ENCODE measurements at regions not wholly inside any gene's neighbourhood (a gene's known extent, or its start where the extent isn't known, plus 50 kb on each side); places are given as distances from the start of the nearest gene placed in this dataset.
"Not testable (repeated sequence)": the region's sequence is repeated elsewhere in the genome, so short reads cannot be mapped to it uniquely, and the experiment has no call there.

- no peaks in the 10 kb centered on the region for H3K36me3 Mint-ChIP-seq
- no peaks in the 10 kb centered on the region for H3K4me1 Mint-ChIP-seq
- H3K27ac Mint-ChIP-seq: no peak overlapping the region
- no peak overlapping the region for H3K4me3 Mint-ChIP-seq
- no peak for DNase-seq
- no peaks in the 10 kb centered on the region for H3K9me3 Mint-ChIP-seq
- peaks cover 0 to 2% (median 0%) of the 10 kb centered on the region in 3 donors for H3K27me3 Mint-ChIP-seq (ENCODE audit: low read depth in 3 of 3)
Measured at GRCh38 chr18:1011349-1011748, 106.7 kb downstream of the ADCYAP1 start.

GRCh38 chr18:1012775-1013174, 108.1 kb downstream of the ADCYAP1 start:
- no peak overlapping the region for H3K4me3 Mint-ChIP-seq
- peaks cover 0 to 2% (median 2%) of the 10 kb centered on the region in 3 donors for H3K27me3 Mint-ChIP-seq (ENCODE audit: low read depth in 3 of 3)
- H3K9me3 Mint-ChIP-seq: no peaks in the 10 kb centered on the region
- H3K4me1 Mint-ChIP-seq: no peaks in the 10 kb centered on the region
- DNase-seq: no peak
- no peaks in the 10 kb centered on the region for H3K36me3 Mint-ChIP-seq
- H3K27ac Mint-ChIP-seq: no peak overlapping the region

- no peak overlapping the region for H3K4me3 Mint-ChIP-seq
- H3K4me1 Mint-ChIP-seq: no peaks in the 10 kb centered on the region
- peaks cover 0 to 2% (median 2%) of the 10 kb centered on the region in 3 donors for H3K27me3 Mint-ChIP-seq (ENCODE audit: low read depth in 3 of 3)
Measured at GRCh38 chr18:1013951-1014350, 109.3 kb downstream of the ADCYAP1 start.

GRCh38 chr18:1014509-1014908, 109.8 kb downstream of the ADCYAP1 start:
- Mint-ChIP-seq H3K27ac (no peak overlapping the region), H3K36me3 (no peaks in the 10 kb centered on the region), H3K4me3 (no peak overlapping the region), H3K9me3 (no peaks in the 10 kb centered on the region), H3K4me1 (no peaks in the 10 kb centered on the region), H3K27me3 (ENCODE audit: low read depth in 3 of 3) (peaks cover 0 to 2% (median 2%) of the 10 kb centered on the region in 3 donors)
- no peak for DNase-seq

More at GRCh38 chr18:1013951-1014350, 109.3 kb downstream of the ADCYAP1 start:
- H3K9me3 Mint-ChIP-seq: no peaks in the 10 kb centered on the region
- no peaks in the 10 kb centered on the region for H3K36me3 Mint-ChIP-seq
- no peak overlapping the region for H3K27ac Mint-ChIP-seq
- no peak for DNase-seq

- no peak for DNase-seq
- Mint-ChIP-seq H3K36me3 (no peaks in the 10 kb centered on the region), H3K27me3 (ENCODE audit: low read depth in 3 of 3) (peaks cover 0 to 2% (median 2%) of the 10 kb centered on the region in 3 donors), H3K4me3 (no peak overlapping the region), H3K9me3 (no peaks in the 10 kb centered on the region), H3K27ac (no peak overlapping the region), H3K4me1 (no peaks in the 10 kb centered on the region)
Measured at GRCh38 chr18:1014951-1015624, 110.4 kb downstream of the ADCYAP1 start.

- DNase-seq: no peak
- no peaks in the 10 kb centered on the region for H3K4me1 Mint-ChIP-seq
- no peaks in the 10 kb centered on the region for H3K36me3 Mint-ChIP-seq
- no peaks in the 10 kb centered on the region for H3K9me3 Mint-ChIP-seq
- H3K27ac Mint-ChIP-seq: no peak overlapping the region
- peaks cover 0 to 2% (median 2%) of the 10 kb centered on the region in 3 donors for H3K27me3 Mint-ChIP-seq (ENCODE audit: low read depth in 3 of 3)
- H3K4me3 Mint-ChIP-seq: no peak overlapping the region
Measured at GRCh38 chr18:1015777-1016176, 111.1 kb downstream of the ADCYAP1 start.

- peaks cover 0 to 2% (median 2%) of the 10 kb centered on the region in 3 donors for H3K27me3 Mint-ChIP-seq (ENCODE audit: low read depth in 3 of 3)
- no peaks in the 10 kb centered on the region for H3K4me1 Mint-ChIP-seq
- no peaks in the 10 kb centered on the region for H3K36me3 Mint-ChIP-seq
- no peak for DNase-seq
- no peaks in the 10 kb centered on the region for H3K9me3 Mint-ChIP-seq
- no peak overlapping the region for H3K4me3 Mint-ChIP-seq
- H3K27ac Mint-ChIP-seq: no peak overlapping the region
Measured at GRCh38 chr18:1017227-1018058, 112.8 kb downstream of the ADCYAP1 start.

- Mint-ChIP-seq H3K36me3 (no peaks in the 10 kb centered on the region), H3K4me1 (no peaks in the 10 kb centered on the region), H3K4me3 (no peak overlapping the region), H3K27me3 (ENCODE audit: low read depth in 3 of 3) (peaks cover 0 to 5% (median 2%) of the 10 kb centered on the region in 3 donors), H3K27ac (no peak overlapping the region), H3K9me3 (no peaks in the 10 kb centered on the region)
- no peak for DNase-seq
Measured at GRCh38 chr18:1018181-1018681, 113.6 kb downstream of the ADCYAP1 start.

- Mint-ChIP-seq H3K36me3 (no peaks in the 10 kb centered on the region), H3K27me3 (ENCODE audit: low read depth in 3 of 3) (peaks cover 0 to 5% (median 0%) of the 10 kb centered on the region in 3 donors), H3K4me1 (no peaks in the 10 kb centered on the region), H3K4me3 (no peak overlapping the region), H3K27ac (no peak overlapping the region), H3K9me3 (peaks cover 0 to 4% (median 0%) of the 10 kb centered on the region in 6 donors)
- no peak for DNase-seq
Measured at GRCh38 chr18:1019191-1019590, 114.5 kb downstream of the ADCYAP1 start.

GRCh38 chr18:1020731-1021344, 116.2 kb downstream of the ADCYAP1 start:
- Mint-ChIP-seq H3K27ac (no peak overlapping the region), H3K4me3 (no peak overlapping the region), H3K4me1 (no peaks in the 10 kb centered on the region), H3K27me3 (ENCODE audit: low read depth in 3 of 3) (peaks cover 0 to 5% (median 0%) of the 10 kb centered on the region in 3 donors), H3K36me3 (no peaks in the 10 kb centered on the region), H3K9me3 (peaks cover 0 to 4% (median 0%) of the 10 kb centered on the region in 6 donors)
- no peak for DNase-seq

- no peak for DNase-seq
- H3K4me1 Mint-ChIP-seq: no peaks in the 10 kb centered on the region
- no peak overlapping the region for H3K27ac Mint-ChIP-seq
- peaks cover 0 to 14% (median 5%) of the 10 kb centered on the region in 6 donors for H3K9me3 Mint-ChIP-seq
- no peak overlapping the region for H3K4me3 Mint-ChIP-seq
- peaks cover 0 to 5% (median 1%) of the 10 kb centered on the region in 3 donors for H3K27me3 Mint-ChIP-seq (ENCODE audit: low read depth in 3 of 3)
- H3K36me3 Mint-ChIP-seq: no peaks in the 10 kb centered on the region
Measured at GRCh38 chr18:1026930-1027329, 122.3 kb downstream of the ADCYAP1 start.

- not testable (repeated sequence) for H3K27me3 Mint-ChIP-seq (ENCODE audit: low read depth in 3 of 3); H3K4me1 Mint-ChIP-seq; H3K27ac Mint-ChIP-seq; H3K4me3 Mint-ChIP-seq; H3K36me3 Mint-ChIP-seq; DNase-seq
- peaks cover 3 to 13% (median 5%) of the 10 kb centered on the region in 6 donors for H3K9me3 Mint-ChIP-seq
Measured at GRCh38 chr18:1033092-1033491, 128.4 kb downstream of the ADCYAP1 start.

GRCh38 chr18:1034971-1035370, 130.3 kb downstream of the ADCYAP1 start:
- peaks cover 0 to 21% (median 5%) of the 10 kb centered on the region in 6 donors for H3K9me3 Mint-ChIP-seq
- H3K27me3 Mint-ChIP-seq (ENCODE audit: low read depth in 3 of 3): peaks cover 0 to 6% (median 3%) of the 10 kb centered on the region in 3 donors
- H3K4me1 Mint-ChIP-seq: no peaks in the 10 kb centered on the region
- no peak for DNase-seq
- H3K4me3 Mint-ChIP-seq: no peak overlapping the region
- H3K27ac Mint-ChIP-seq: no peak overlapping the region
- no peaks in the 10 kb centered on the region for H3K36me3 Mint-ChIP-seq

GRCh38 chr18:1036926-1037325, 132.3 kb downstream of the ADCYAP1 start:
- H3K27ac Mint-ChIP-seq: no peak overlapping the region
- H3K9me3 Mint-ChIP-seq: peaks cover 0 to 22% (median 6%) of the 10 kb centered on the region in 6 donors
- H3K36me3 Mint-ChIP-seq: no peaks in the 10 kb centered on the region
- peaks cover 0 to 7% (median 3%) of the 10 kb centered on the region in 3 donors for H3K27me3 Mint-ChIP-seq (ENCODE audit: low read depth in 3 of 3)
- no peak overlapping the region for H3K4me3 Mint-ChIP-seq
- H3K4me1 Mint-ChIP-seq: no peaks in the 10 kb centered on the region
- DNase-seq: no peak

Measured in immature natural killer cell (primary cell).